ENCODE measurements at regions not wholly inside any gene's neighbourhood (a gene's known extent, or its start where the extent isn't known, plus 50 kb on each side); places are given as distances from the start of the nearest gene placed in this dataset.

DNA sequence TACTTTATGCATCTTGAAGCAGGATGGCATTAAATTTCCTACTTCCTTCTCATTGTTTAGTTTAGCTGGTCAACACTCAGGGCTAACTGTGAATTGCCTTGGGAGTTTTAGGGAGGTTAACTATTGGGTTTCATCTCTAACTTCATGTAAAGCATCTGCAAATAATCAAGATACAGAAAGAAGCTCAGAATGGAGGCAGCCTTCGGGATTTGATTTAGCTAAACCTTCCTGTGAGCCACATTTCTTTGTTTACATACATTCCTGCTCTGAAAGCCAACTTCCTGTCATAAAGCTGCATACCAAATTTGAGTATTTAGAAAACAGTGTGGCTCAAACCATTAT lies 131.7 kb upstream of the PCDH18 start:
- Histone ChIP-seq H3K9me3 (peaks cover 0 to 4% (median 0%) of the 10 kb centered on the region in 8 donors), H3K4me3 (no peak overlapping the region), H3K36me3 (no peaks in the 10 kb centered on the region), H3K27me3 (replicated peaks in 1 of 7) (no peaks in the 10 kb centered on the region), H3K27ac (peak overlapping the region in 2 of 8 donors; percentile 6 to 23), H3K4me1 (no peaks in the 10 kb centered on the region)
- TF ChIP-seq CTCF (IDR thresholded peaks at IDR 0.05 in 8 of 11, conservative IDR thresholded peaks at IDR 0.05 in 3 of 11) (no peak), POLR2AphosphoS5 (IDR thresholded peaks at IDR 0.05) (no peak), POLR2A (IDR thresholded peaks at IDR 0.05) (no peak)
- intact Hi-C loops (cut with DNase I; ENCODE audit: low total_unique reads) = no loop called here
- 3 to 9% (median 6%) methylated on average over 1 of the region's 1 CpG for WGBS, 5 donors
- DNase-seq = no peak

DNA sequence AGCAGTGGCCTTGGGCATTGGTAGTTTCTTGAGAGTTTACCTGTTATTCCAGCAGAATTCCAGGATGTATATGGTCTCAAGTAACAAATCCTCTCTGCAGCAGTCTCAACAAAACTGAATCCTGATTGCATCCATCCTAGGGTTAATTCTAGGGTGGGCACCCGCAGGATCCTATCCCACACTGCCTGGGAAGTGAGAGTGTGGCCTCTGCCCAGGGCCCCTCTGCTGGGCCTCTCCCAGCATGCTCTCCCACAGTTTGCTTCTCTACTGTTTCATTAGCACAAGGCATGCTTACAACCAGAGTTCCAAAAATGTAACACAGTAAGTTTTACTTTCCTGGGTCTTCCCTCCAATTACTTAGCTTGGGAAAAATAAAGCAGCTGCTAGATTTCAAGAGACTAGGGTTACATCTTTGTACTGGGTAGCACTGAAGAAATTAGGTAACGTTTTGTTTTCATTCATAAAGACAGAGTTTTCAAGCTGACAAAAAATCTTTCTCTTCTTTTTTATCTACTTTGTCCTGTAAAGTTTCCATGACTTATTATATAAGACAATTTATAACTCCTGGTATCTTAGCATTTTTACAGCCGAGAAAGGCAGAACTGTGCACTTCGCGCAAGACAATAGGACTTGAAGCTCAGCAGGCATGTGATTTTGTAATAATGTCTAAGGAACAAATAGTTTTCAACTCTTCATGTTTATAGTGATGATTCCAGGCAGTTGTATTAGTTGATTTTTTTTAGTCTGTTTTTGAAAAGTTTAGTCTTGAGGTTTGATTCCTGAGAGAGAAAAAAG lies 131.2 kb upstream of the PCDH18 start:
- WGBS, 5 donors = 67 to 90% (median 76%) methylated on average over 5 of the region's 5 CpGs
- no peak for DNase-seq
- Histone ChIP-seq H3K4me3 (no peak overlapping the region), H3K27me3 (replicated peaks in 1 of 7) (no peaks in the 10 kb centered on the region), H3K36me3 (no peaks in the 10 kb centered on the region), H3K27ac (peak overlapping the region in 2 of 8 donors; percentile 6 to 23), H3K9me3 (peaks cover 0 to 4% (median 0%) of the 10 kb centered on the region in 8 donors), H3K4me1 (no peaks in the 10 kb centered on the region)
- intact Hi-C loops (cut with DNase I; ENCODE audit: low total_unique reads) = no loop called here
- no peak for TF ChIP-seq POLR2A (IDR thresholded peaks at IDR 0.05)
- TF ChIP-seq CTCF (IDR thresholded peaks at IDR 0.05 in 8 of 11, conservative IDR thresholded peaks at IDR 0.05 in 3 of 11) = no peak
- no peak for TF ChIP-seq POLR2AphosphoS5 (IDR thresholded peaks at IDR 0.05)

GRCh38 chr4:137661693-137662092 lies 129.4 kb upstream of the PCDH18 start:
- Histone ChIP-seq H3K4me1 (no peaks in the 10 kb centered on the region), H3K4me3 (no peak overlapping the region), H3K36me3 (no peaks in the 10 kb centered on the region), H3K27ac (no peak overlapping the region), H3K27me3 (replicated peaks in 1 of 7) (no peaks in the 10 kb centered on the region), H3K9me3 (peaks cover 0 to 4% (median 0%) of the 10 kb centered on the region in 8 donors)
- TF ChIP-seq CTCF (IDR thresholded peaks at IDR 0.05 in 8 of 11, conservative IDR thresholded peaks at IDR 0.05 in 3 of 11) (no peak), POLR2AphosphoS5 (IDR thresholded peaks at IDR 0.05) (no peak), POLR2A (IDR thresholded peaks at IDR 0.05) (no peak)
- no peak for DNase-seq
- 68 to 88% (median 73%) methylated on average over 2 of the region's 2 CpGs for WGBS, 5 donors
- intact Hi-C loops (cut with DNase I; ENCODE audit: low total_unique reads) = no loop called here

DNA sequence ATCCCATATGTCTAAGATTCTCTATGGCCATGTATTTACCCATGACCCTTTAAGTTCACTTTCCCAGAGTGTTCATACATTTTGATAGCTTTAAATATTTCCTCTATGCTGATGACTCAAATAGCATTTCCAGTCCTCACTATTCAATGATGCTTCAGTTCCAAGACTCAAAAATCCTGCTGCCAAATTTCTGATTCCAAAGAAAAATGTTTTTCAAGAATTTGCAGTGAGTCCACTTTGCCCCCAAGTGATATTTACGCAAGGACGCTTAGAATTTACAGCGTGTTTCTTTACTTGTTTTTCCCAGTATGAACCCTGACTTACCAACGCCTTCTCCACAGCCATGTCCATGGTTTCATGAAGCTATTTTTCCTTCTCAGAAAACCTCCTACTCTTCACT lies 127.9 kb upstream of the PCDH18 start:
- TF ChIP-seq POLR2A (IDR thresholded peaks at IDR 0.05) (no peak), CTCF (IDR thresholded peaks at IDR 0.05 in 8 of 11, conservative IDR thresholded peaks at IDR 0.05 in 3 of 11) (no peak), POLR2AphosphoS5 (IDR thresholded peaks at IDR 0.05) (no peak)
- H3K9me3 ChIP-seq = peaks cover 0 to 4% (median 0%) of the 10 kb centered on the region in 8 donors
- no peaks in the 10 kb centered on the region for H3K27me3 ChIP-seq (replicated peaks in 1 of 7)
- H3K36me3 ChIP-seq = no peaks in the 10 kb centered on the region
- no peak for DNase-seq
- 79 to 90% (median 86%) methylated on average over 4 of the region's 4 CpGs for WGBS, 5 donors
- H3K4me3 ChIP-seq = no peak overlapping the region
- no peaks in the 10 kb centered on the region for H3K4me1 ChIP-seq
- H3K27ac ChIP-seq = no peak overlapping the region
- intact Hi-C loops (cut with DNase I; ENCODE audit: low total_unique reads) = no loop called here
